SK-N-SH treated with all-trans-retinoic acid at 6 μM for 48 hours (cell line): ENCODE measurements at regions not wholly inside any gene's neighbourhood (a gene's known extent, or its start where the extent isn't known, plus 50 kb on each side); places are given as distances from the start of the nearest gene placed in this dataset.

Experiments
- ARNTL ChIP-seq: fragments of 450-650 bp; formaldehyde crosslinking; IDR thresholded peaks from 2 replicates; pipeline ENCODE4 v1.5.0; 2020; ENCODE audit warnings: low read depth, mild to moderate bottlenecking, moderate library complexity, borderline replicate concordance
- ZNF8 ChIP-seq: fragments of 450-650 bp; formaldehyde crosslinking; IDR thresholded peaks from 2 replicates; pipeline ENCODE4 v1.5.0; 2020; ENCODE audit warnings: mild to moderate bottlenecking, moderate library complexity

GRCh38 chr10:35942057-35942456 lies 300.0 kb upstream of the FZD8 start:
- no peak for TF ChIP-seq ARNTL (CRISPR knock-in tag)
- no peak for TF ChIP-seq ZNF8 (CRISPR knock-in tag)
